PC-9 (cell line): ENCODE measurements at regions not wholly inside any gene's neighbourhood (a gene's known extent, or its start where the extent isn't known, plus 50 kb on each side); places are given as distances from the start of the nearest gene placed in this dataset.

Experiments used
- BruUV-seq: library from RNA; stranded (reverse); fragments of 400-500 nt; replicated peaks from 2 replicates; lab custom pipeline; 2021; lab: Mats Ljungman, UMichigan
- CTCF ChIA-PET: fragments of 300-600 bp; sonication (Branson Sonifier 250); formaldehyde crosslinking; loops from one replicate; lab custom pipeline; 2022; ENCODE audit warnings: antibody characterized with exemption; lab: Charles Lee
- POLR2A ChIA-PET: fragments of 300-600 bp; sonication (Branson Sonifier 250); formaldehyde crosslinking; loops from one replicate; lab custom pipeline; 2022; ENCODE audit warnings: antibody characterized with exemption; ENCODE audit not compliant: unreplicated experiment; lab: Charles Lee
- DNase-seq, 2 experiments: peaks; one replicate each; pipeline versions ENCODE4 v3.0.0 to v3.0.0-alpha.2; 2015 to 2022; ENCODE audit warnings: mixed read lengths in 1 of 2
- H2AFZ ChIP-seq: fragments of 200-600 bp; sonication (generic); 2 replicates; pipeline ENCODE4 v1.8.1; 2017; ENCODE audit warnings: antibody characterized with exemption
- H3F3A ChIP-seq: fragments of 200-600 bp; sonication (generic); 2 replicates; pipeline ENCODE4 v1.8.1; 2017; ENCODE audit warnings: antibody characterized with exemption, mild to moderate bottlenecking, low read depth; ENCODE audit not compliant: insufficient read depth
- H3K27ac ChIP-seq: fragments of 200-600 bp; sonication (generic); 2 replicates; pipeline ENCODE4 v1.6.1; 2016; ENCODE audit warnings: mixed run types
- H3K27me3 ChIP-seq: fragments of 200-600 bp; sonication (generic); 2 replicates; pipeline ENCODE4 v1.6.1; 2016; ENCODE audit warnings: low read depth, mixed run types; ENCODE audit not compliant: insufficient read depth
- H3K36me3 ChIP-seq: fragments of 200-600 bp; sonication (generic); 2 replicates; pipeline ENCODE4 v1.6.1; 2016; ENCODE audit warnings: low read depth, mixed run types
- H3K4me1 ChIP-seq: fragments of 200-600 bp; sonication (generic); replicated peaks from 2 replicates; pipeline ENCODE4 v1.6.1; 2016; ENCODE audit warnings: mixed run types; ENCODE audit not compliant: insufficient read depth
- H3K4me2 ChIP-seq: fragments of 200-600 bp; sonication (generic); 2 replicates; pipeline ENCODE4 v1.6.1; 2017; ENCODE audit warnings: mixed run types
- H3K4me3 ChIP-seq: fragments of 200-600 bp; sonication (generic); 2 replicates; pipeline ENCODE4 v1.6.1; 2016; ENCODE audit warnings: mixed run types
- H3K79me2 ChIP-seq: fragments of 200-600 bp; sonication (generic); 2 replicates; pipeline ENCODE4 v1.6.1; 2017; ENCODE audit warnings: low read depth, mixed run types
- H3K9me2 ChIP-seq: fragments of 200-600 bp; sonication (generic); 2 replicates; pipeline ENCODE4 v1.8.1; 2017; ENCODE audit warnings: mild to moderate bottlenecking; ENCODE audit not compliant: insufficient read depth
- H3K9me3 ChIP-seq: fragments of 200-600 bp; sonication (generic); 2 replicates; pipeline ENCODE4 v1.8.1; 2016; ENCODE audit warnings: low read depth; ENCODE audit not compliant: insufficient read depth
- H4K20me1 ChIP-seq: fragments of 200-600 bp; sonication (generic); 2 replicates; pipeline ENCODE4 v1.8.1; 2017; ENCODE audit not compliant: insufficient read depth
- EZH2 ChIP-seq: fragments of 200-600 bp; sonication (generic); IDR thresholded peaks from 2 replicates; pipeline ENCODE4 v1.8.0; 2017; ENCODE audit warnings: antibody characterized with exemption, low read depth
- intact Hi-C: fragments of 100-400 bp; cut with micrococcal nuclease; formaldehyde crosslinking; loops from one replicate; pipeline ENCODE4 v1.10.0; 2022; ENCODE audit not compliant: unreplicated experiment
- TF ChIP-seq, protein P1 (sequence below): fragments of 200-600 bp; sonication (generic); conservative IDR thresholded peaks from 2 replicates; pipeline ENCODE4 v1.6.1; 2017; ENCODE audit warnings: mixed run types, antibody characterized with exemption, mild to moderate bottlenecking, moderate library complexity

DNA sequence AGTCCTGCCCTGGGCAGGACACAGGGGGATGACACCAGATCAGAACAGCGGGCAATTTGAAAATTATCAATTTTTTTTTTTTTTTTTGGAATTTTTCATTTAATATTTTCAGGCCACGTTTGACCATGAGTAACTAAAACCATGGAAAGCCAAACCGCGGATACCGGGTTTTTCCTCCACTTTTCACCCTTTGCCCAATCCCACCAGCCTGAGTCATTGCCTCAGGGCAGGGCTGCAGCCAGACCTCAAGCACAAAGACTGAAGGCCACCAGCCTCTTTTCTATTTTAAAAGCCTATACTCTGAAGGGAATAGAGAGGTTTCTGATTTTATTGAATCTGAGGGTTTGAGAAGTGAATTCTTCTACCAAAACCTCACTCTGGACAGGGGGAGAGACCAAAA lies 381.1 kb downstream of the IRS1 start:
- no peaks in the 10 kb centered on the region for H4K20me1 ChIP-seq
- no peaks in the 10 kb centered on the region for H3K27me3 ChIP-seq
- H3K79me2 ChIP-seq, result no peaks in the 10 kb centered on the region
- BruUV-seq, result no TSS peak
- POLR2A ChIA-PET, result no interaction called here
- no peak for TF ChIP-seq EZH2
- TF ChIP-seq, protein P1, sequence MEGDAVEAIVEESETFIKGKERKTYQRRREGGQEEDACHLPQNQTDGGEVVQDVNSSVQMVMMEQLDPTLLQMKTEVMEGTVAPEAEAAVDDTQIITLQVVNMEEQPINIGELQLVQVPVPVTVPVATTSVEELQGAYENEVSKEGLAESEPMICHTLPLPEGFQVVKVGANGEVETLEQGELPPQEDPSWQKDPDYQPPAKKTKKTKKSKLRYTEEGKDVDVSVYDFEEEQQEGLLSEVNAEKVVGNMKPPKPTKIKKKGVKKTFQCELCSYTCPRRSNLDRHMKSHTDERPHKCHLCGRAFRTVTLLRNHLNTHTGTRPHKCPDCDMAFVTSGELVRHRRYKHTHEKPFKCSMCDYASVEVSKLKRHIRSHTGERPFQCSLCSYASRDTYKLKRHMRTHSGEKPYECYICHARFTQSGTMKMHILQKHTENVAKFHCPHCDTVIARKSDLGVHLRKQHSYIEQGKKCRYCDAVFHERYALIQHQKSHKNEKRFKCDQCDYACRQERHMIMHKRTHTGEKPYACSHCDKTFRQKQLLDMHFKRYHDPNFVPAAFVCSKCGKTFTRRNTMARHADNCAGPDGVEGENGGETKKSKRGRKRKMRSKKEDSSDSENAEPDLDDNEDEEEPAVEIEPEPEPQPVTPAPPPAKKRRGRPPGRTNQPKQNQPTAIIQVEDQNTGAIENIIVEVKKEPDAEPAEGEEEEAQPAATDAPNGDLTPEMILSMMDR, result no peak
- no peak overlapping the region for H2AFZ ChIP-seq
- no peak overlapping the region for H3K4me3 ChIP-seq
- peaks cover 8% of the 10 kb centered on the region for H3K9me3 ChIP-seq
- H3K27ac ChIP-seq, result no peak overlapping the region
- no peaks in the 10 kb centered on the region for H3K4me1 ChIP-seq
- H3K9me2 ChIP-seq, result no peaks in the 10 kb centered on the region
- no peaks in the 10 kb centered on the region; the same call in 1 of the 2 replicates for H3K36me3 ChIP-seq
- intact Hi-C loops, result no loop called here
- DNase-seq, result no peak
- H3F3A ChIP-seq, result no peaks in the 10 kb centered on the region
- H3K4me2 ChIP-seq, result no peak overlapping the region
- CTCF ChIA-PET, result no interaction called here

DNA sequence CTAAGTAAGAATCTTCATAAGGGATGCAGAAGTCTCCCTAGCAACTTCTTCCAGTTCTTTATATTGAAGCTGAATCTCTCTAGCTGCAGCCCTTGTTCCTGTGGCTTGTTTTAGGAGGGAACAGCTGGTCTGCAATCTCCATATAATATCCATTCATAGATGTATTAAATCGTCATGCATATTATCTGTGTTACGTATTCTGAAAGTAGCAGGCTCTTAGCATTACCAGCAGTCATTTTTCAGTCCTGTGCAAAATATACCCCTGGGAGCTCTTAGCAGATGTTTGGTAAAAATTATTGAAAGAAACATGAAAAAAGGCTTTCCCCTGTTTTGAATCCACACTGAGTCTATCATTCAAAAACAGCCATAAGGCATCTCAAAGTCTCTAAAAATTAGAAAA lies 385.3 kb downstream of the IRS1 start:
- no peak for DNase-seq
- Histone ChIP-seq H3K9me3 (peaks cover 14% of the 10 kb centered on the region), H3K79me2 (no peaks in the 10 kb centered on the region), H4K20me1 (no peaks in the 10 kb centered on the region), H3F3A (peaks cover 18% of the 10 kb centered on the region), H3K4me1 (peaks cover 14% of the 10 kb centered on the region), H3K4me2 (no peak overlapping the region), H3K9me2 (no peaks in the 10 kb centered on the region), H2AFZ (no peak overlapping the region), H3K4me3 (no peak overlapping the region), H3K27ac (no peak overlapping the region), H3K36me3 (no peaks in the 10 kb centered on the region; the same call in 1 of the 2 replicates), H3K27me3 (no peaks in the 10 kb centered on the region)
- ChIA-PET CTCF (no interaction called here), POLR2A (interaction anchor here (0.6 kb wide), 1 partner anchor 54 kb away, joined by 4 read pairs; no protein-coding TSS in a partner anchor)
- BruUV-seq, result no TSS peak
- intact Hi-C loops, result loop anchor here (5.0 kb wide), 4 partner anchors 77 to 277 kb away; no protein-coding TSS in a partner anchor
- TF ChIP-seq, protein P1, result no peak
- TF ChIP-seq EZH2, result no peak

GRCh38 chr2:226413498-226414130 lies 386.0 kb downstream of the IRS1 start:
- Histone ChIP-seq H3K36me3 (no peaks in the 10 kb centered on the region; the same call in 1 of the 2 replicates), H3K9me3 (peaks cover 11% of the 10 kb centered on the region), H4K20me1 (no peaks in the 10 kb centered on the region), H2AFZ (no peak overlapping the region), H3K4me2 (no peak overlapping the region), H3K79me2 (no peaks in the 10 kb centered on the region), H3K4me1 (peaks cover 14% of the 10 kb centered on the region), H3K27ac (no peak overlapping the region), H3K27me3 (no peaks in the 10 kb centered on the region), H3K4me3 (no peak overlapping the region), H3F3A (peaks cover 18% of the 10 kb centered on the region), H3K9me2 (no peaks in the 10 kb centered on the region)
- BruUV-seq, result no TSS peak
- intact Hi-C loops, result loop anchor here (5.0 kb wide), 4 partner anchors 76 to 276 kb away; no protein-coding TSS in a partner anchor
- TF ChIP-seq, protein P1, result no peak
- TF ChIP-seq EZH2, result no peak
- ChIA-PET CTCF (no interaction called here), POLR2A (interaction anchor here (0.6 kb wide), 1 partner anchor 53 kb away, joined by 4 read pairs; no protein-coding TSS in a partner anchor)
- DNase-seq, result no peak
